Liver (tissue), 8 donors: ENCODE measurements at regions not wholly inside any gene's neighbourhood (a gene's known extent, or its start where the extent isn't known, plus 50 kb on each side); places are given as distances from the start of the nearest gene placed in this dataset.
A peak's percentile ranks its signal among the peaks of the same experiment; 100 is the strongest.

Source experiments
- DNase-seq: peaks from one replicate; pipeline ENCODE4 v3.0.0-alpha.2; 2017; ENCODE audit warnings: low spot score
- H3K27ac ChIP-seq, 2 donors: one replicate each; pipeline ENCODE4 v1.7.0; 2013; ENCODE audit warnings: inconsistent platforms in 2 of 2, low read length in 2 of 2, control low read depth in 1 of 2, low read depth in 1 of 2, mild to moderate bottlenecking in 1 of 2
- H3K27me3 ChIP-seq, 4 donors: one replicate each; pipeline versions ENCODE4 v1.6.1 to v1.7.0; 2013; ENCODE audit warnings: low read length in 3 of 4, inconsistent platforms in 1 of 4, mild to moderate bottlenecking in 1 of 4, moderate library complexity in 1 of 4; ENCODE audit not compliant: control insufficient read depth in 4 of 4, insufficient read depth in 4 of 4
- H3K36me3 ChIP-seq, 4 donors: one replicate each; pipeline versions ENCODE4 v1.6.1 to v1.7.0; 2013; ENCODE audit warnings: low read length in 3 of 4, mild to moderate bottlenecking in 3 of 4, low read depth in 1 of 4, moderate library complexity in 1 of 4; ENCODE audit not compliant: control insufficient read depth in 4 of 4, insufficient read depth in 3 of 4
- H3K4me1 ChIP-seq, 4 donors: one replicate each; pipeline versions ENCODE4 v1.6.1 to v1.7.0; 2013; ENCODE audit warnings: low read length in 3 of 4, mild to moderate bottlenecking in 3 of 4, moderate library complexity in 1 of 4; ENCODE audit not compliant: control insufficient read depth in 4 of 4, insufficient read depth in 4 of 4
- H3K4me3 ChIP-seq, 3 donors: one replicate each; pipeline versions ENCODE4 v1.6.1 to v1.7.0; 2013; ENCODE audit warnings: low read length in 3 of 3, control low read depth in 1 of 3, low read depth in 1 of 3, mild to moderate bottlenecking in 1 of 3
- H3K9ac ChIP-seq, 2 donors: one replicate each; pipeline ENCODE4 v1.7.0; 2013; ENCODE audit warnings: low read length in 2 of 2, mild to moderate bottlenecking in 2 of 2, moderate library complexity in 2 of 2, control low read depth in 1 of 2, low read depth in 1 of 2
- H3K9me3 ChIP-seq, 4 donors: one replicate each; pipeline versions ENCODE4 v1.6.1 to v1.7.0; 2013; ENCODE audit warnings: low read length in 3 of 4; ENCODE audit not compliant: control insufficient read depth in 4 of 4
- EGR1 ChIP-seq, 2 donors: IDR thresholded peaks; 2 replicates each; pipeline ENCODE4 v1.6.1; 2016 to 2018; ENCODE audit warnings: antibody characterized with exemption in 2 of 2, low read depth in 2 of 2
- FOXA2 ChIP-seq: IDR thresholded peaks from 2 replicates; pipeline ENCODE4 v1.6.1; 2016; ENCODE audit warnings: antibody characterized with exemption
- GABPA ChIP-seq, 2 donors: IDR thresholded peaks in 1 of 2; conservative IDR thresholded peaks in 1 of 2; 2 replicates each; pipeline ENCODE4 v1.6.1; 2016; ENCODE audit warnings: antibody characterized with exemption in 2 of 2, mild to moderate bottlenecking in 1 of 2, moderate library complexity in 1 of 2
- HNF4G ChIP-seq: IDR thresholded peaks from 2 replicates; pipeline ENCODE4 v1.6.1; 2016; ENCODE audit warnings: antibody characterized with exemption
- JUND ChIP-seq, 2 donors: IDR thresholded peaks; 2 replicates each; pipeline ENCODE4 v1.6.1; 2016; ENCODE audit warnings: antibody characterized with exemption in 2 of 2
- NR2F2 ChIP-seq: IDR thresholded peaks from 2 replicates; pipeline ENCODE4 v1.6.1; 2016; ENCODE audit warnings: antibody characterized with exemption
- RAD21 ChIP-seq, 2 donors: IDR thresholded peaks; 2 replicates each; pipeline ENCODE4 v1.6.1; 2016; ENCODE audit warnings: antibody characterized with exemption in 2 of 2, mild to moderate bottlenecking in 2 of 2
- RXRA ChIP-seq, 2 donors: IDR thresholded peaks; 2 replicates each; pipeline ENCODE4 v1.6.1; 2017 to 2018; ENCODE audit warnings: antibody characterized with exemption in 2 of 2, mild to moderate bottlenecking in 1 of 2
- SP1 ChIP-seq: IDR thresholded peaks from 2 replicates; pipeline ENCODE4 v1.6.1; 2018; ENCODE audit warnings: antibody characterized with exemption, mild to moderate bottlenecking
- TAF1 ChIP-seq: conservative IDR thresholded peaks from 2 replicates; pipeline ENCODE4 v1.6.1; 2016; ENCODE audit warnings: antibody characterized with exemption, mild to moderate bottlenecking
- WGBS: extraction: QIAGEN DNeasy Blood & Tissue Kit; methylation state at CpG from one replicate; pipeline ENCODE4 v1.1.7; 2013; 5-methylcytosine and 5-hydroxymethylcytosine counted together
- TF ChIP-seq, protein P1 (sequence below): IDR thresholded peaks from 2 replicates; pipeline ENCODE4 v1.6.1; 2016; ENCODE audit warnings: antibody characterized with exemption
- TF ChIP-seq, protein P2 (sequence below): fragments of 150-350 bp; IDR thresholded peaks from 2 replicates; pipeline ENCODE4 v1.5.1; 2017; ENCODE audit warnings: improper control_type of control experiment, low read depth, low read length; ENCODE audit not compliant: missing input control
- TF ChIP-seq, protein P3 (sequence below): IDR thresholded peaks from 2 replicates; pipeline ENCODE4 v1.6.1; 2016; ENCODE audit warnings: antibody characterized with exemption
- donor health status: healthy.
- donor health status: healthy.
- donor health status: healthy.
- donor health status: healthy.
- donor health status: healthy.

DNA sequence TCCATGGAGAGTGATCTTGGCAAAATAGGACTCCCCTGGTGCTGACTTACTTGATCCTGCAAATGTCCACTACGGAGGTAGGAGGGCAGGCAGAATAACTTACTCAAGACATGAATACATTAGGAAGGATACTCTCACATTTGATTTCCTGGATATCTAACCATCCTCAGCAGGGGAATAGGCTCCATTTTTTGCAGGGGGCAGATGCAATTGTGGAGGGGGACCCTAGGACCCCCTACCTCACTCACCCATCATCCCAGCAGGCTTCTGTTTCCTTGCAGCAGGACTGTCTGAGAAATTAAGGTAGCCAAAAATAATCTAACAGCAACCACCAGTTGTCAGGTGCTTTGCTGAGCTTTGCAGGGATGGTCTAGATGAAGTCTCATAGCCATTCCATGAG is 482.0 kb downstream of the ZNF536 start:
- TF ChIP-seq TAF1, result no peak
- TF ChIP-seq RAD21 (IDR thresholded peaks at IDR 0.05), result no peak
- TF ChIP-seq, protein P1, sequence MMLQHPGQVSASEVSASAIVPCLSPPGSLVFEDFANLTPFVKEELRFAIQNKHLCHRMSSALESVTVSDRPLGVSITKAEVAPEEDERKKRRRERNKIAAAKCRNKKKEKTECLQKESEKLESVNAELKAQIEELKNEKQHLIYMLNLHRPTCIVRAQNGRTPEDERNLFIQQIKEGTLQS, result no peak
- TF ChIP-seq, protein P2, sequence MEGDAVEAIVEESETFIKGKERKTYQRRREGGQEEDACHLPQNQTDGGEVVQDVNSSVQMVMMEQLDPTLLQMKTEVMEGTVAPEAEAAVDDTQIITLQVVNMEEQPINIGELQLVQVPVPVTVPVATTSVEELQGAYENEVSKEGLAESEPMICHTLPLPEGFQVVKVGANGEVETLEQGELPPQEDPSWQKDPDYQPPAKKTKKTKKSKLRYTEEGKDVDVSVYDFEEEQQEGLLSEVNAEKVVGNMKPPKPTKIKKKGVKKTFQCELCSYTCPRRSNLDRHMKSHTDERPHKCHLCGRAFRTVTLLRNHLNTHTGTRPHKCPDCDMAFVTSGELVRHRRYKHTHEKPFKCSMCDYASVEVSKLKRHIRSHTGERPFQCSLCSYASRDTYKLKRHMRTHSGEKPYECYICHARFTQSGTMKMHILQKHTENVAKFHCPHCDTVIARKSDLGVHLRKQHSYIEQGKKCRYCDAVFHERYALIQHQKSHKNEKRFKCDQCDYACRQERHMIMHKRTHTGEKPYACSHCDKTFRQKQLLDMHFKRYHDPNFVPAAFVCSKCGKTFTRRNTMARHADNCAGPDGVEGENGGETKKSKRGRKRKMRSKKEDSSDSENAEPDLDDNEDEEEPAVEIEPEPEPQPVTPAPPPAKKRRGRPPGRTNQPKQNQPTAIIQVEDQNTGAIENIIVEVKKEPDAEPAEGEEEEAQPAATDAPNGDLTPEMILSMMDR, result no peak
- TF ChIP-seq JUND (IDR thresholded peaks at IDR 0.05), result no peak
- no peak for TF ChIP-seq EGR1 (IDR thresholded peaks at IDR 0.05; ENCODE audit: low read depth in 2 of 2)
- TF ChIP-seq FOXA2, result no peak
- TF ChIP-seq SP1, result no peak
- Histone ChIP-seq H3K4me3 (no peak overlapping the region), H3K4me1 (no peaks in the 10 kb centered on the region), H3K36me3 (no peaks in the 10 kb centered on the region), H3K27me3 (no peaks in the 10 kb centered on the region), H3K9ac (no peak overlapping the region), H3K27ac (no peak overlapping the region), H3K9me3 (no peaks in the 10 kb centered on the region)
- WGBS, result 91% methylated on average over 1 of the region's 1 CpG
- DNase-seq, result peak; percentile 12

DNA sequence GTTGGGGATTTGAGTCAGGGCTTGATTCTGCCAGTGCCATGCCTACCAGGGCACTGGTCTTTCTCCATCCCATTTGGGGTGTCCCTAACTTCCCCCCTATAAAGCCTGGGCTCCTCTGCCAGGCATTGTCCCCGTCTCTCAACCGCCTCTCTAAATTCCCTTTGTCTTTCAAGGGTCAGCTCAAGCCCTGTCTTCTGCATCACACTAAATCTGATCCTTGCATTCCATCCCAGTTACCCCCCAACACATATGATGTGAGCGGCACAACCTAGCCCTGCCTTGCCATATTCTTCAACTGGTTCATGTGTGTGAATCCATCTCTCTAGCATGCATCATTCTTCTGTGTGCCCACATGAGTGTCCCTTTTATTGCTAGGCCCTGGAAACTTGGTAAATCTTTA is 480.9 kb downstream of the ZNF536 start:
- Histone ChIP-seq H3K9ac (no peak overlapping the region), H3K27me3 (no peaks in the 10 kb centered on the region), H3K4me1 (no peaks in the 10 kb centered on the region), H3K9me3 (no peaks in the 10 kb centered on the region), H3K36me3 (no peaks in the 10 kb centered on the region), H3K27ac (no peak overlapping the region), H3K4me3 (no peak overlapping the region)
- no peak for TF ChIP-seq SP1
- TF ChIP-seq NR2F2, result no peak
- TF ChIP-seq, protein P1, result no peak
- TF ChIP-seq RXRA (IDR thresholded peaks at IDR 0.05), result no peak
- no peak for TF ChIP-seq EGR1 (IDR thresholded peaks at IDR 0.05; ENCODE audit: low read depth in 2 of 2)
- no peak for TF ChIP-seq RAD21 (IDR thresholded peaks at IDR 0.05)
- no peak for TF ChIP-seq JUND (IDR thresholded peaks at IDR 0.05)
- TF ChIP-seq, protein P2, result no peak
- no peak for TF ChIP-seq GABPA (IDR thresholded peaks at IDR 0.05 in 1 of 2, conservative IDR thresholded peaks at IDR 0.05 in 1 of 2)
- TF ChIP-seq HNF4G, result no peak
- TF ChIP-seq, protein P3, sequence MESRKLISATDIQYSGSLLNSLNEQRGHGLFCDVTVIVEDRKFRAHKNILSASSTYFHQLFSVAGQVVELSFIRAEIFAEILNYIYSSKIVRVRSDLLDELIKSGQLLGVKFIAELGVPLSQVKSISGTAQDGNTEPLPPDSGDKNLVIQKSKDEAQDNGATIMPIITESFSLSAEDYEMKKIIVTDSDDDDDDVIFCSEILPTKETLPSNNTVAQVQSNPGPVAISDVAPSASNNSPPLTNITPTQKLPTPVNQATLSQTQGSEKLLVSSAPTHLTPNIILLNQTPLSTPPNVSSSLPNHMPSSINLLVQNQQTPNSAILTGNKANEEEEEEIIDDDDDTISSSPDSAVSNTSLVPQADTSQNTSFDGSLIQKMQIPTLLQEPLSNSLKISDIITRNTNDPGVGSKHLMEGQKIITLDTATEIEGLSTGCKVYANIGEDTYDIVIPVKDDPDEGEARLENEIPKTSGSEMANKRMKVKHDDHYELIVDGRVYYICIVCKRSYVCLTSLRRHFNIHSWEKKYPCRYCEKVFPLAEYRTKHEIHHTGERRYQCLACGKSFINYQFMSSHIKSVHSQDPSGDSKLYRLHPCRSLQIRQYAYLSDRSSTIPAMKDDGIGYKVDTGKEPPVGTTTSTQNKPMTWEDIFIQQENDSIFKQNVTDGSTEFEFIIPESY, result no peak
- no peak for DNase-seq
- WGBS, result 89% methylated on average over 3 of the region's 3 CpGs
